Retinal pigment epithelial cell (primary cell): ENCODE measurements at regions not wholly inside any gene's neighbourhood (a gene's known extent, or its start where the extent isn't known, plus 50 kb on each side); places are given as distances from the start of the nearest gene placed in this dataset.

Source experiments
- DNase-seq: peaks from one replicate; pipeline ENCODE4 v3.0.0-alpha.2; 2010; ENCODE audit warnings: low read depth
- H3K4me3 ChIP-seq: 2 replicates; pipeline ENCODE4 v1.5.1; 2011; ENCODE audit warnings: mild to moderate bottlenecking, low read length, control low read depth, moderate library complexity
- CTCF ChIP-seq: conservative IDR thresholded peaks from 2 replicates; pipeline ENCODE4 v1.5.1; 2011; ENCODE audit warnings: low read depth, low read length, control low read depth, inconsistent platforms

- no peak for TF ChIP-seq CTCF
- H3K4me3 ChIP-seq = no peak overlapping the region
- DNase-seq = no peak
Measured at GRCh38 chr13:73672492-73672891, 461.7 kb downstream of the KLF12 start.

- no peak overlapping the region for H3K4me3 ChIP-seq
- TF ChIP-seq CTCF = no peak
- DNase-seq = no peak
Measured at GRCh38 chr13:73671732-73672131, 462.5 kb downstream of the KLF12 start.

GRCh38 chr13:73671011-73671410 lies 463.2 kb downstream of the KLF12 start:
- no peak for TF ChIP-seq CTCF
- no peak for DNase-seq

GRCh38 chr13:73667756-73668155 lies 466.4 kb downstream of the KLF12 start:
- no peak for DNase-seq
- H3K4me3 ChIP-seq = no peak overlapping the region
- no peak for TF ChIP-seq CTCF

More at GRCh38 chr13:73671011-73671410, 463.2 kb downstream of the KLF12 start:
- no peak overlapping the region for H3K4me3 ChIP-seq

GRCh38 chr13:73665261-73665660 lies 468.9 kb downstream of the KLF12 start:
- DNase-seq = no peak
- TF ChIP-seq CTCF = no peak
- H3K4me3 ChIP-seq = no peak overlapping the region

GRCh38 chr13:73664851-73665250 lies 469.4 kb downstream of the KLF12 start:
- no peak for DNase-seq
- TF ChIP-seq CTCF = no peak
- no peak overlapping the region for H3K4me3 ChIP-seq

- H3K4me3 ChIP-seq = no peak overlapping the region
- TF ChIP-seq CTCF = no peak
- no peak for DNase-seq
Measured at GRCh38 chr13:73662833-73663232, 471.4 kb downstream of the KLF12 start.
